ENCODE measurements at regions not wholly inside any gene's neighbourhood (a gene's known extent, or its start where the extent isn't known, plus 50 kb on each side); places are given as distances from the start of the nearest gene placed in this dataset.

DNA sequence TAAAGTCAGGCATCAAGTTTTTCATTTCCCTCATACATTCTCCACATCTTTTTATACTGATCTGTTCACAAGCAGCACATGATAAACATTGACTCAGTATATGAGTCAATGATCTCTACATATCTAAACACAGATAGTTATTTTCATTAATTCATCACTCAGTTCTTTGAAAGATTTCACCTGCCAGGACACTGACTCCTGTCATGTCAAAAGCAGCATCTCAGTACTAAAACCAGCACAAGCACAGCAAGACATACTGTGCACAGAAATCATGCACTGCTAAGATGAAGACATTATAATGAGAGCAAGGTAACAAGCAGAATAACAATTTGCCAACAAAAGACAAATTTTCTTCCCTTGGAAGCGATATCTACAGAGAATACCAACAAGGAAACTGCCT is 206.1 kb upstream of the COX7C start:
- H3K4me1 Mint-ChIP-seq = peaks cover 2% of the 10 kb centered on the region

DNA sequence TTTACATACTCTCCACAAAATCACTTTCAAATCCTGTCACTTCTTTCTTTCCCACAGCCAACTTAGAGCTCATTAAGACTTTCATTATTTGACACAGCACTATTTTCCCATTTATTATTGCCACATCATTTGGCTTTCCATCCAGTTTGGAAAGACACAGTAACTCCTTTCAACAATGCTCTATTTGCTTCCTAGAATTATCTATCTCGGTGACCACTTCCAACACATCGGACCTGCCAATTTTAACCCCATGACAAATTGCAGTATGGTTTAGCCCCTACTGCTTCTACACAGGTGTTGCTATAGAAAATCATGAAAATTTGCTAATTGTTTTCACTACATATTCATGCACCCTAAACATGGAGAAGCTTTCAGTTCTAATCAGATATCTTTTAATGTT is 190.6 kb upstream of the COX7C start:
- TF ChIP-seq, protein P1, sequence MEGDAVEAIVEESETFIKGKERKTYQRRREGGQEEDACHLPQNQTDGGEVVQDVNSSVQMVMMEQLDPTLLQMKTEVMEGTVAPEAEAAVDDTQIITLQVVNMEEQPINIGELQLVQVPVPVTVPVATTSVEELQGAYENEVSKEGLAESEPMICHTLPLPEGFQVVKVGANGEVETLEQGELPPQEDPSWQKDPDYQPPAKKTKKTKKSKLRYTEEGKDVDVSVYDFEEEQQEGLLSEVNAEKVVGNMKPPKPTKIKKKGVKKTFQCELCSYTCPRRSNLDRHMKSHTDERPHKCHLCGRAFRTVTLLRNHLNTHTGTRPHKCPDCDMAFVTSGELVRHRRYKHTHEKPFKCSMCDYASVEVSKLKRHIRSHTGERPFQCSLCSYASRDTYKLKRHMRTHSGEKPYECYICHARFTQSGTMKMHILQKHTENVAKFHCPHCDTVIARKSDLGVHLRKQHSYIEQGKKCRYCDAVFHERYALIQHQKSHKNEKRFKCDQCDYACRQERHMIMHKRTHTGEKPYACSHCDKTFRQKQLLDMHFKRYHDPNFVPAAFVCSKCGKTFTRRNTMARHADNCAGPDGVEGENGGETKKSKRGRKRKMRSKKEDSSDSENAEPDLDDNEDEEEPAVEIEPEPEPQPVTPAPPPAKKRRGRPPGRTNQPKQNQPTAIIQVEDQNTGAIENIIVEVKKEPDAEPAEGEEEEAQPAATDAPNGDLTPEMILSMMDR (IDR thresholded peaks at IDR 0.05; ENCODE audit: unreplicated experiment) = no peak
- no peaks in the 10 kb centered on the region for H3K36me3 Mint-ChIP-seq
- no peak for DNase-seq (ENCODE audit: low spot score in 2 of 2, unreplicated experiment in 2 of 2)
- no peak overlapping the region for H3K27ac Mint-ChIP-seq
- peaks cover 5% of the 10 kb centered on the region for H3K4me1 Mint-ChIP-seq
- no peaks in the 10 kb centered on the region for H3K27me3 Mint-ChIP-seq (ENCODE audit: low read depth)
- H3K9me3 Mint-ChIP-seq = peaks cover 8% of the 10 kb centered on the region
- no peak overlapping the region for H3K4me3 Mint-ChIP-seq

More for the DNA sequence above, 206.1 kb upstream of the COX7C start:
- no peaks in the 10 kb centered on the region for H3K36me3 Mint-ChIP-seq
- no peaks in the 10 kb centered on the region for H3K27me3 Mint-ChIP-seq (ENCODE audit: low read depth)
- H3K4me3 Mint-ChIP-seq = no peak overlapping the region
- no peak overlapping the region for H3K27ac Mint-ChIP-seq
- DNase-seq (ENCODE audit: low spot score in 2 of 2, unreplicated experiment in 2 of 2) = no peak
- TF ChIP-seq, protein P1 (IDR thresholded peaks at IDR 0.05; ENCODE audit: unreplicated experiment) = no peak
- no peaks in the 10 kb centered on the region for H3K9me3 Mint-ChIP-seq

DNA sequence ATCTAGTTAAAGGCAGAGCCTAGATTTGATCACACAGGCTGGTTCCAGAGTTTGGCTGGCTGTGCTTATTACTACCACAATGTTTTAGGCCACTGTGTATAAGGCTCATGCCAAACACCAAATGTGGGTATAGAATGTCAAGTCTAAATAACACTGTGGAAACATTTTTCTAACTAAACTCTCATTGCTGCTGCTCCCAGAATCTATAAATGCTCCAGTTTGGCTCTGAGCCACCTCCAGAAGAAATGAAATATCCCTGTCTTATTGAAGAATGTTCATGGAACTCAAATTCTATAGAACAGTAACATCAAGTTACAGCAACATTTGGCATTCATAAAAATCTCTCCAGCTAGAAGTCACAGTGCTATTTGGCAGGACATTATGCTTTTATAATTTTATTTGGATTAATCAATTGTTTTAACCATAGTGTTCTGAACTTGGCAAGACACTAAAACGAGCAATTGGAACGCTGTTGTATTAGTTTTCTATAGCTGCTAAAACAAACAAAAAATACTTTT is 178.1 kb upstream of the COX7C start:
- no peak overlapping the region for H3K27ac Mint-ChIP-seq
- H3K4me3 Mint-ChIP-seq = no peak overlapping the region
- no peaks in the 10 kb centered on the region for H3K27me3 Mint-ChIP-seq (ENCODE audit: low read depth)
- H3K9me3 Mint-ChIP-seq = no peaks in the 10 kb centered on the region
- TF ChIP-seq, protein P1 (IDR thresholded peaks at IDR 0.05; ENCODE audit: unreplicated experiment) = no peak
- DNase-seq (ENCODE audit: low spot score in 2 of 2, unreplicated experiment in 2 of 2) = no peak
- peaks cover 21% of the 10 kb centered on the region for H3K4me1 Mint-ChIP-seq
- no peaks in the 10 kb centered on the region for H3K36me3 Mint-ChIP-seq

DNA sequence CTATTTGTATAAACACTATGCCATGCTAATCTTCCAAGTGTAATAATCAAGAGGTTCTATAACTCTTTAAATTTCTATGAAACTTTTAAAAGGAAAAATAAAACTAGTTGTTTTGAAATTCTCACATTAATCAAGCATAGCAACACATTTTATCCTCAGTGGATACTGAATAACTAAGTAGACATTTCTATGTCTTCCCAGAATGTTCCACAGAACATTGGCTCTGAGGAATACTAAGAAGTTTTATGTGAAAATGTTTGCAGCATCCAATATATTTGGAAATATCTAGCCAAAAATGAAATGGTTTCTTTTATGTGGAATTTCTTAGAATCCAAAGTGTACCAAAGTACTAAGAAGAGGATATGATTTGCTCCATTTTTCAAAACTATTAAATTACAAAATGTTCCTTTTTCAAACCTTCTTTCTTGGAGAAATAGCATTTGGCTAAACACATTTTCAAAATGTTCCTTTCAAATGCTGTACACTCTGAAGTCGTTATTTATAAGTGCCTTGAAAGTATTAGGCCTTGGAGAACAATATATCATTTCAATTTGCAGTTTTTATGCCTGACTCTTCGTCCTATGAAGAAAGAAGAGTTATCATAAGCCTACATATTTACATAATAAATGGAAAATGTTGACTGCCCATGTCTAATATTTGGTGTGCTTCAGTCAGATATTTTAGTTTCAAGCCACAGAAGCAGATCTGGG is 175.6 kb upstream of the COX7C start:
- Mint-ChIP-seq H3K9me3 (no peaks in the 10 kb centered on the region), H3K27ac (no peak overlapping the region), H3K36me3 (no peaks in the 10 kb centered on the region), H3K27me3 (ENCODE audit: low read depth) (no peaks in the 10 kb centered on the region), H3K4me1 (peaks cover 21% of the 10 kb centered on the region), H3K4me3 (no peak overlapping the region)
- no peak for DNase-seq (ENCODE audit: low spot score in 2 of 2, unreplicated experiment in 2 of 2)
- TF ChIP-seq, protein P1 (IDR thresholded peaks at IDR 0.05; ENCODE audit: unreplicated experiment) = no peak

DNA sequence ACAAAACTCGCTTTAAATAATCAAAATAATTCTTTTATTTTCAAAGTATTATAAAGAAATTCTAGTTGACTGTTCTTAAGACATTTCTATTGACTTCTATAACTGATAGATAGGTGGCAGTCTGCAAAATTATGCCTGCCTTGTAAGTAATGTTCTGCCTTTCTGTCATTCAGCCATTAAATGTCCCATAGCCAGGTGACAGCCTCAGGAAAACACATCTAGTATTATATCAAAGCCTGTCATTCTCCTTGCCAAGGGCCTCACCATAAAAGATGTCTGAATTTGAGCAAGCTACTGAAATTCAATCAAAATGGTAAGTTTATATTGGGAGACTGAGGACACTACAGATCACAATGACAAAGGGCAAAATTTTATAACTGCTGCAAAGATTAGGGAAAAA is 170.4 kb upstream of the COX7C start:
- peaks cover 7% of the 10 kb centered on the region for H3K9me3 Mint-ChIP-seq
- H3K27me3 Mint-ChIP-seq (ENCODE audit: low read depth) = no peaks in the 10 kb centered on the region
- H3K36me3 Mint-ChIP-seq = no peaks in the 10 kb centered on the region
- no peak overlapping the region for H3K27ac Mint-ChIP-seq
- TF ChIP-seq, protein P1 (IDR thresholded peaks at IDR 0.05; ENCODE audit: unreplicated experiment) = no peak
- DNase-seq (ENCODE audit: low spot score in 2 of 2, unreplicated experiment in 2 of 2) = no peak
- H3K4me1 Mint-ChIP-seq = peaks cover 13% of the 10 kb centered on the region
- H3K4me3 Mint-ChIP-seq = no peak overlapping the region

All from mesothelial cell of epicardium (in vitro differentiated cells).